OCI-LY7 (cell line): ENCODE measurements at regions not wholly inside any gene's neighbourhood (a gene's known extent, or its start where the extent isn't known, plus 50 kb on each side); places are given as distances from the start of the nearest gene placed in this dataset.

Experiments
- CTCF ChIP-seq: fragments of 200-600 bp; sonication (generic); conservative IDR thresholded peaks from 2 replicates; pipeline ENCODE4 v1.5.1; 2014; ENCODE audit warnings: mild to moderate bottlenecking, antibody characterized with exemption, low read length, moderate library complexity, mixed read lengths
- EZH2phosphoT487 ChIP-seq: fragments of 200-600 bp; sonication (generic); IDR thresholded peaks from 2 replicates; pipeline ENCODE4 v1.6.1; 2018; ENCODE audit warnings: low read depth, borderline replicate concordance, mild to moderate bottlenecking, mixed run types, antibody characterized with exemption, low read length, moderate library complexity, mixed read lengths

GRCh38 chr10:33815776-33816175 is 481.3 kb upstream of the NRP1 start:
- TF ChIP-seq CTCF, result no peak
- TF ChIP-seq EZH2phosphoT487, result no peak
